ENCODE measurements at regions not wholly inside any gene's neighbourhood (a gene's known extent, or its start where the extent isn't known, plus 50 kb on each side); places are given as distances from the start of the nearest gene placed in this dataset.

DNA sequence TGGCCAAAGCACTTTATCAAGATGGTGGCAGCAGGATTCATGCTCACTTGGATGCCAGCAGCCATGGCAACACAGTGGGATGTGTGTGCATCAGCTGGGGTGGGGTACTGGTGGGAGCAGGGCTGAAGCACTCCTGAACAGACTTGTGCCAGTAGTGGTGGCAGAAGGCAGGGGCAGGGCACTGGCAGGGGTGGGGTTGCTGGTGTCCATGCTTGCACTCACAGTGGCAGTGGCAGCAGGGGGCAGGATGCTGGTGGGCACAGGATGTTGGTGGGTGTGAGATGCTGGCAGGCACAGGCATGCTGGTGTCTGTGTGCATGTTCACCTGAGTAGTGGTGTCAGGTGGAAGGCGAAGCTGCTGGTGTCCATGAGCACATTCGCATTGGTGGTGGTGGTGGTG is 161.0 kb upstream of the PMFBP1 start:
- CTCF ChIA-PET, result no interaction called here
- TF ChIP-seq, protein P1, sequence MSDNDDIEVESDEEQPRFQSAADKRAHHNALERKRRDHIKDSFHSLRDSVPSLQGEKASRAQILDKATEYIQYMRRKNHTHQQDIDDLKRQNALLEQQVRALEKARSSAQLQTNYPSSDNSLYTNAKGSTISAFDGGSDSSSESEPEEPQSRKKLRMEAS (IDR thresholded peaks at IDR 0.05), result no peak
- no peak for TF ChIP-seq EZH2 (IDR thresholded peaks at IDR 0.05)
- no peak for TF ChIP-seq CEBPB (IDR thresholded peaks at IDR 0.05; ENCODE audit: low read depth)
- TF ChIP-seq EGR1 (IDR thresholded peaks at IDR 0.05; ENCODE audit: low read depth), result no peak
- TF ChIP-seq ELF1 (IDR thresholded peaks at IDR 0.05; ENCODE audit: borderline replicate concordance, low read depth), result no peak
- no peak for TF ChIP-seq TCF7L2 (IDR thresholded peaks at IDR 0.05; ENCODE audit: borderline replicate concordance, extremely low read depth, insufficient read depth, insufficient read length)
- TF ChIP-seq, protein P2, sequence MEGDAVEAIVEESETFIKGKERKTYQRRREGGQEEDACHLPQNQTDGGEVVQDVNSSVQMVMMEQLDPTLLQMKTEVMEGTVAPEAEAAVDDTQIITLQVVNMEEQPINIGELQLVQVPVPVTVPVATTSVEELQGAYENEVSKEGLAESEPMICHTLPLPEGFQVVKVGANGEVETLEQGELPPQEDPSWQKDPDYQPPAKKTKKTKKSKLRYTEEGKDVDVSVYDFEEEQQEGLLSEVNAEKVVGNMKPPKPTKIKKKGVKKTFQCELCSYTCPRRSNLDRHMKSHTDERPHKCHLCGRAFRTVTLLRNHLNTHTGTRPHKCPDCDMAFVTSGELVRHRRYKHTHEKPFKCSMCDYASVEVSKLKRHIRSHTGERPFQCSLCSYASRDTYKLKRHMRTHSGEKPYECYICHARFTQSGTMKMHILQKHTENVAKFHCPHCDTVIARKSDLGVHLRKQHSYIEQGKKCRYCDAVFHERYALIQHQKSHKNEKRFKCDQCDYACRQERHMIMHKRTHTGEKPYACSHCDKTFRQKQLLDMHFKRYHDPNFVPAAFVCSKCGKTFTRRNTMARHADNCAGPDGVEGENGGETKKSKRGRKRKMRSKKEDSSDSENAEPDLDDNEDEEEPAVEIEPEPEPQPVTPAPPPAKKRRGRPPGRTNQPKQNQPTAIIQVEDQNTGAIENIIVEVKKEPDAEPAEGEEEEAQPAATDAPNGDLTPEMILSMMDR (IDR thresholded peaks at IDR 0.05 in 2 of 3, conservative IDR thresholded peaks at IDR 0.05 in 1 of 3; ENCODE audit: borderline replicate concordance in 1 of 3, insufficient read depth in 1 of 3, low read depth in 2 of 3, low read length in 2 of 3), result no peak
- TF ChIP-seq SIN3A (IDR thresholded peaks at IDR 0.05; ENCODE audit: low read depth), result no peak
- TF ChIP-seq POLR2AphosphoS5 (IDR thresholded peaks at IDR 0.05; ENCODE audit: low read depth, low read length), result no peak
- no peak for TF ChIP-seq ZNF274 (IDR thresholded peaks at IDR 0.05; ENCODE audit: low read depth, low read length)
- TF ChIP-seq SRF (IDR thresholded peaks at IDR 0.05; ENCODE audit: low read depth), result no peak
- TF ChIP-seq, protein P3, sequence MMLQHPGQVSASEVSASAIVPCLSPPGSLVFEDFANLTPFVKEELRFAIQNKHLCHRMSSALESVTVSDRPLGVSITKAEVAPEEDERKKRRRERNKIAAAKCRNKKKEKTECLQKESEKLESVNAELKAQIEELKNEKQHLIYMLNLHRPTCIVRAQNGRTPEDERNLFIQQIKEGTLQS (IDR thresholded peaks at IDR 0.05), result no peak
- no peak for TF ChIP-seq POLR2A (IDR thresholded peaks at IDR 0.05; ENCODE audit: borderline replicate concordance, extremely low read depth, insufficient read depth, insufficient read length)
- no peak for TF ChIP-seq CBX3 (IDR thresholded peaks at IDR 0.05; ENCODE audit: low read depth)
- TF ChIP-seq, protein P4, sequence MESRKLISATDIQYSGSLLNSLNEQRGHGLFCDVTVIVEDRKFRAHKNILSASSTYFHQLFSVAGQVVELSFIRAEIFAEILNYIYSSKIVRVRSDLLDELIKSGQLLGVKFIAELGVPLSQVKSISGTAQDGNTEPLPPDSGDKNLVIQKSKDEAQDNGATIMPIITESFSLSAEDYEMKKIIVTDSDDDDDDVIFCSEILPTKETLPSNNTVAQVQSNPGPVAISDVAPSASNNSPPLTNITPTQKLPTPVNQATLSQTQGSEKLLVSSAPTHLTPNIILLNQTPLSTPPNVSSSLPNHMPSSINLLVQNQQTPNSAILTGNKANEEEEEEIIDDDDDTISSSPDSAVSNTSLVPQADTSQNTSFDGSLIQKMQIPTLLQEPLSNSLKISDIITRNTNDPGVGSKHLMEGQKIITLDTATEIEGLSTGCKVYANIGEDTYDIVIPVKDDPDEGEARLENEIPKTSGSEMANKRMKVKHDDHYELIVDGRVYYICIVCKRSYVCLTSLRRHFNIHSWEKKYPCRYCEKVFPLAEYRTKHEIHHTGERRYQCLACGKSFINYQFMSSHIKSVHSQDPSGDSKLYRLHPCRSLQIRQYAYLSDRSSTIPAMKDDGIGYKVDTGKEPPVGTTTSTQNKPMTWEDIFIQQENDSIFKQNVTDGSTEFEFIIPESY (IDR thresholded peaks at IDR 0.05; ENCODE audit: extremely low read depth, insufficient replicate concordance, low read length), result no peak
- TF ChIP-seq, protein P5, sequence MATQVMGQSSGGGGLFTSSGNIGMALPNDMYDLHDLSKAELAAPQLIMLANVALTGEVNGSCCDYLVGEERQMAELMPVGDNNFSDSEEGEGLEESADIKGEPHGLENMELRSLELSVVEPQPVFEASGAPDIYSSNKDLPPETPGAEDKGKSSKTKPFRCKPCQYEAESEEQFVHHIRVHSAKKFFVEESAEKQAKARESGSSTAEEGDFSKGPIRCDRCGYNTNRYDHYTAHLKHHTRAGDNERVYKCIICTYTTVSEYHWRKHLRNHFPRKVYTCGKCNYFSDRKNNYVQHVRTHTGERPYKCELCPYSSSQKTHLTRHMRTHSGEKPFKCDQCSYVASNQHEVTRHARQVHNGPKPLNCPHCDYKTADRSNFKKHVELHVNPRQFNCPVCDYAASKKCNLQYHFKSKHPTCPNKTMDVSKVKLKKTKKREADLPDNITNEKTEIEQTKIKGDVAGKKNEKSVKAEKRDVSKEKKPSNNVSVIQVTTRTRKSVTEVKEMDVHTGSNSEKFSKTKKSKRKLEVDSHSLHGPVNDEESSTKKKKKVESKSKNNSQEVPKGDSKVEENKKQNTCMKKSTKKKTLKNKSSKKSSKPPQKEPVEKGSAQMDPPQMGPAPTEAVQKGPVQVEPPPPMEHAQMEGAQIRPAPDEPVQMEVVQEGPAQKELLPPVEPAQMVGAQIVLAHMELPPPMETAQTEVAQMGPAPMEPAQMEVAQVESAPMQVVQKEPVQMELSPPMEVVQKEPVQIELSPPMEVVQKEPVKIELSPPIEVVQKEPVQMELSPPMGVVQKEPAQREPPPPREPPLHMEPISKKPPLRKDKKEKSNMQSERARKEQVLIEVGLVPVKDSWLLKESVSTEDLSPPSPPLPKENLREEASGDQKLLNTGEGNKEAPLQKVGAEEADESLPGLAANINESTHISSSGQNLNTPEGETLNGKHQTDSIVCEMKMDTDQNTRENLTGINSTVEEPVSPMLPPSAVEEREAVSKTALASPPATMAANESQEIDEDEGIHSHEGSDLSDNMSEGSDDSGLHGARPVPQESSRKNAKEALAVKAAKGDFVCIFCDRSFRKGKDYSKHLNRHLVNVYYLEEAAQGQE (IDR thresholded peaks at IDR 0.05; ENCODE audit: low read depth), result no peak
- TF ChIP-seq FOSL1 (IDR thresholded peaks at IDR 0.05; ENCODE audit: low read depth), result no peak
- no peak for TF ChIP-seq YY1 (IDR thresholded peaks at IDR 0.05; ENCODE audit: extremely low read depth, insufficient replicate concordance, low read depth, low read length)
- intact Hi-C loops (cut with micrococcal nuclease), result no loop called here
- RAD21 ChIA-PET (ENCODE audit: low non-redundant PET in 1 of 2, low total read pairs in 2 of 2, uncharacterized antibody in 2 of 2, unreplicated experiment in 2 of 2), result no interaction called here
- H3K9me3 ChIP-seq (ENCODE audit: control insufficient read depth in 1 of 2, insufficient read depth in 1 of 2, low read depth in 1 of 2, low read length in 2 of 2), result no peaks in the 10 kb centered on the region
- H3K79me2 ChIP-seq (ENCODE audit: insufficient read depth, low read length), result no peaks in the 10 kb centered on the region
- H3K36me3 ChIP-seq (ENCODE audit: control insufficient read depth in 1 of 2, insufficient read depth in 2 of 2, low read length in 2 of 2), result no peaks in the 10 kb centered on the region
- no peaks in the 10 kb centered on the region; the same call in 1 of the 2 replicates for H3K9me2 ChIP-seq (ENCODE audit: insufficient read depth)
- H3K27ac ChIP-seq (ENCODE audit: low read depth, low read length), result no peak overlapping the region
- no peak overlapping the region for H3K9ac ChIP-seq (ENCODE audit: low read length)
- no peak overlapping the region for H2AFZ ChIP-seq (ENCODE audit: low read depth, low read length, poor library complexity, severe bottlenecking)
- H3K4me3 ChIP-seq (replicated peaks in 1 of 2; ENCODE audit: low read depth in 1 of 2, low read length in 2 of 2), result no peak overlapping the region
- no peaks in the 10 kb centered on the region for H3K4me1 ChIP-seq (ENCODE audit: control insufficient read depth in 1 of 2, insufficient read depth in 2 of 2, low read length in 2 of 2)
- POLR2A ChIA-PET, result no interaction called here
- no TSS peak for BruUV-seq (replicated peaks)
- H4K20me1 ChIP-seq (ENCODE audit: insufficient read depth), result no peaks in the 10 kb centered on the region
- H3K27me3 ChIP-seq (ENCODE audit: insufficient read depth, low read length), result no peaks in the 10 kb centered on the region
- no peak overlapping the region for H3K4me2 ChIP-seq (ENCODE audit: low read length)
- ATAC-seq (no peak), DNase-seq (ENCODE audit: low read depth, low spot score) (no peak)

All from HCT116 (cell line).